OCI-LY1 (cell line): ENCODE measurements at regions not wholly inside any gene's neighbourhood (a gene's known extent, or its start where the extent isn't known, plus 50 kb on each side); places are given as distances from the start of the nearest gene placed in this dataset.

Source experiments
- H2AFZ ChIP-seq: fragments of 200-600 bp; sonication (generic), shearing (Covaris generic); 2 replicates; pipeline ENCODE4 v1.6.0; 2014; ENCODE audit warnings: antibody characterized with exemption, mild to moderate bottlenecking, low read length
- H3F3A ChIP-seq: fragments of 200-600 bp; sonication (generic), shearing (Covaris generic); 2 replicates; pipeline ENCODE4 v1.6.0; 2014; ENCODE audit warnings: mild to moderate bottlenecking, antibody characterized with exemption, low read length, moderate library complexity; ENCODE audit not compliant: insufficient read depth
- H3K27ac ChIP-seq: fragments of 200-600 bp; sonication (generic); 2 replicates; pipeline ENCODE4 v1.5.1; 2014; ENCODE audit warnings: low read length, mixed run types, mild to moderate bottlenecking, low read depth; ENCODE audit not compliant: poor library complexity, severe bottlenecking
- H3K27me3 ChIP-seq: fragments of 200-600 bp; sonication (generic); 2 replicates; pipeline ENCODE4 v1.6.0; 2014; ENCODE audit warnings: antibody characterized with exemption, mild to moderate bottlenecking, low read length, moderate library complexity; ENCODE audit not compliant: insufficient read depth
- H3K36me3 ChIP-seq: fragments of 200-600 bp; sonication (generic); 2 replicates; pipeline ENCODE4 v1.6.1; 2014; ENCODE audit warnings: mild to moderate bottlenecking, antibody characterized with exemption, low read length, moderate library complexity, mixed read lengths; ENCODE audit not compliant: insufficient read depth
- H3K4me1 ChIP-seq: fragments of 200-600 bp; sonication (generic); 2 replicates; pipeline ENCODE4 v1.5.1; 2014; ENCODE audit warnings: mild to moderate bottlenecking, low read length, moderate library complexity; ENCODE audit not compliant: insufficient read depth, severe bottlenecking
- H3K4me2 ChIP-seq: fragments of 200-600 bp; sonication (generic), shearing (Covaris generic); 2 replicates; pipeline ENCODE4 v1.6.1; 2014; ENCODE audit warnings: low read length
- H3K4me3 ChIP-seq: fragments of 200-600 bp; sonication (generic); 2 replicates; pipeline ENCODE4 v1.5.1; 2014; ENCODE audit warnings: low read length, low read depth, mild to moderate bottlenecking, mixed read lengths; ENCODE audit not compliant: poor library complexity, severe bottlenecking
- H3K79me2 ChIP-seq: fragments of 200-600 bp; shearing (Covaris generic); 2 replicates; pipeline ENCODE4 v1.6.1; 2016; ENCODE audit warnings: mixed run types, low read length, mixed read lengths; ENCODE audit not compliant: insufficient read depth
- H3K9ac ChIP-seq: fragments of 200-600 bp; sonication (generic), shearing (Covaris generic); 2 replicates; pipeline ENCODE4 v1.6.1; 2014; ENCODE audit warnings: mild to moderate bottlenecking, low read length, mixed read lengths
- H3K9me2 ChIP-seq: fragments of 200-600 bp; sonication (generic), shearing (Covaris generic); 2 replicates; pipeline ENCODE4 v1.6.1; 2014; ENCODE audit warnings: low read depth, mild to moderate bottlenecking, low read length, mixed read lengths
- H3K9me3 ChIP-seq: fragments of 200-600 bp; shearing (Covaris generic); 2 replicates; pipeline ENCODE4 v1.6.1; 2014; ENCODE audit warnings: low read length, mixed read lengths
- H4K20me1 ChIP-seq: fragments of 200-600 bp; sonication (generic), shearing (Covaris generic); 2 replicates; pipeline ENCODE4 v1.6.0; 2016; ENCODE audit warnings: mild to moderate bottlenecking, low read length; ENCODE audit not compliant: insufficient read depth
- CTCF ChIP-seq: fragments of 200-600 bp; sonication (generic), shearing (Covaris generic); IDR thresholded peaks from 2 replicates; pipeline ENCODE4 v1.5.1; 2017; ENCODE audit warnings: mild to moderate bottlenecking, antibody characterized with exemption, low read length, moderate library complexity, mixed read lengths
- EZH2 ChIP-seq: fragments of 200-600 bp; sonication (generic), shearing (Covaris generic); IDR thresholded peaks from 2 replicates; pipeline ENCODE4 v1.8.0; 2017; ENCODE audit warnings: borderline replicate concordance, mixed run types, mild to moderate bottlenecking, antibody characterized with exemption, low read length, moderate library complexity, mixed read lengths

GRCh38 chr14:28220391-28220790 is 546.2 kb upstream of the FOXG1 start:
- TF ChIP-seq CTCF (no peak), EZH2 (no peak)
- Histone ChIP-seq H2AFZ (no peak overlapping the region), H3K4me1 (no peaks in the 10 kb centered on the region), H3K9me3 (no peaks in the 10 kb centered on the region), H3K79me2 (no peaks in the 10 kb centered on the region), H3F3A (no peaks in the 10 kb centered on the region), H3K4me3 (no peak overlapping the region), H4K20me1 (no peaks in the 10 kb centered on the region), H3K9me2 (no peaks in the 10 kb centered on the region), H3K27me3 (no peaks in the 10 kb centered on the region), H3K4me2 (no peak overlapping the region), H3K36me3 (no peaks in the 10 kb centered on the region), H3K27ac (no peak overlapping the region), H3K9ac (no peak overlapping the region)

- Histone ChIP-seq H3K36me3 (no peaks in the 10 kb centered on the region), H4K20me1 (no peaks in the 10 kb centered on the region), H3K79me2 (no peaks in the 10 kb centered on the region), H3K4me3 (no peak overlapping the region), H2AFZ (no peak overlapping the region), H3K27me3 (no peaks in the 10 kb centered on the region), H3K9me2 (no peaks in the 10 kb centered on the region), H3K27ac (no peak overlapping the region), H3K4me1 (no peaks in the 10 kb centered on the region), H3K4me2 (no peak overlapping the region), H3F3A (no peaks in the 10 kb centered on the region), H3K9ac (no peak overlapping the region), H3K9me3 (no peaks in the 10 kb centered on the region)
- no peak for TF ChIP-seq EZH2
- no peak for TF ChIP-seq CTCF
Measured at GRCh38 chr14:28240909-28241308, 525.7 kb upstream of the FOXG1 start.

- Histone ChIP-seq H4K20me1 (no peaks in the 10 kb centered on the region), H3K4me3 (no peak overlapping the region), H3K79me2 (no peaks in the 10 kb centered on the region), H3K36me3 (no peaks in the 10 kb centered on the region), H3K4me1 (no peaks in the 10 kb centered on the region), H3K9ac (no peak overlapping the region), H3F3A (no peaks in the 10 kb centered on the region), H3K9me2 (no peaks in the 10 kb centered on the region), H3K9me3 (no peaks in the 10 kb centered on the region), H3K4me2 (no peak overlapping the region), H3K27me3 (no peaks in the 10 kb centered on the region), H3K27ac (no peak overlapping the region), H2AFZ (no peak overlapping the region)
- TF ChIP-seq EZH2: no peak
- TF ChIP-seq CTCF: no peak
Measured at GRCh38 chr14:28242895-28243294, 523.7 kb upstream of the FOXG1 start.
